ENCODE measurements at regions not wholly inside any gene's neighbourhood (a gene's known extent, or its start where the extent isn't known, plus 50 kb on each side); places are given as distances from the start of the nearest gene placed in this dataset.

DNA sequence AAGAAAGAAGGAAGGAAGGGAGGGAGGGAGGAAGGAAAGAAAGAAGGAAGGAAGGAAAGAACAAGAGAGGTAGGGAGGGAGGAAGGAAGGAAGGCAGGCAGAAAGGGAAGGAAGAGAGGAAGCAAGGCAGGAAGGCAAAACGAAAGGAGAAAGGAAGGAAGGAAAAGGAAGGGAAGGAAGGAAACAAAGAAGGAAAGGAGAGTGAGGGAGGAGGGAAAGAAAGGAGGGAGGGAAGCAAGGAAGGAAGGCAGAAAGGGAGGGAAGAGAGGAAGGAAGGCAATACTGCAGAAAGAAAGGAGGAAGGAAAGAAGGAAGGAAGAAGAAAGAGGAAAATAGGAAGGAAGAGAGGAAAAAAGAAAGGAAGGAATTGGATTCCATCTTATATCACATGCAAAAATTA, 1303.1 kb upstream of the TMEM132C start:
- TF ChIP-seq, protein P1, sequence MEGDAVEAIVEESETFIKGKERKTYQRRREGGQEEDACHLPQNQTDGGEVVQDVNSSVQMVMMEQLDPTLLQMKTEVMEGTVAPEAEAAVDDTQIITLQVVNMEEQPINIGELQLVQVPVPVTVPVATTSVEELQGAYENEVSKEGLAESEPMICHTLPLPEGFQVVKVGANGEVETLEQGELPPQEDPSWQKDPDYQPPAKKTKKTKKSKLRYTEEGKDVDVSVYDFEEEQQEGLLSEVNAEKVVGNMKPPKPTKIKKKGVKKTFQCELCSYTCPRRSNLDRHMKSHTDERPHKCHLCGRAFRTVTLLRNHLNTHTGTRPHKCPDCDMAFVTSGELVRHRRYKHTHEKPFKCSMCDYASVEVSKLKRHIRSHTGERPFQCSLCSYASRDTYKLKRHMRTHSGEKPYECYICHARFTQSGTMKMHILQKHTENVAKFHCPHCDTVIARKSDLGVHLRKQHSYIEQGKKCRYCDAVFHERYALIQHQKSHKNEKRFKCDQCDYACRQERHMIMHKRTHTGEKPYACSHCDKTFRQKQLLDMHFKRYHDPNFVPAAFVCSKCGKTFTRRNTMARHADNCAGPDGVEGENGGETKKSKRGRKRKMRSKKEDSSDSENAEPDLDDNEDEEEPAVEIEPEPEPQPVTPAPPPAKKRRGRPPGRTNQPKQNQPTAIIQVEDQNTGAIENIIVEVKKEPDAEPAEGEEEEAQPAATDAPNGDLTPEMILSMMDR (conservative IDR thresholded peaks at IDR 0.05; ENCODE audit: low read depth, low read length) = no peak
- no peak for TF ChIP-seq EZH2 (IDR thresholded peaks at IDR 0.05; ENCODE audit: low read length, unreplicated experiment)

Data from PC-3 (cell line).